ENCODE measurements at regions not wholly inside any gene's neighbourhood (a gene's known extent, or its start where the extent isn't known, plus 50 kb on each side); places are given as distances from the start of the nearest gene placed in this dataset.

- DNase-seq: no peak
- Mint-ChIP-seq H3K4me3 (no peak overlapping the region), H3K4me1 (ENCODE audit: low read depth) (no peaks in the 10 kb centered on the region), H3K9me3 (no peaks in the 10 kb centered on the region), H3K27ac (no peak overlapping the region), H3K36me3 (ENCODE audit: low read depth) (no peaks in the 10 kb centered on the region), H3K27me3 (ENCODE audit: insufficient read depth) (peaks cover 23% of the 10 kb centered on the region)
- TF ChIP-seq CTCF (IDR thresholded peaks at IDR 0.05): no peak
These were observed 66.6 kb upstream of the HAO2 start for GRCh38 chr1:119302011-119302410.

GRCh38 chr1:119308130-119308700 lies 60.4 kb upstream of the HAO2 start:
- no peaks in the 10 kb centered on the region for H3K4me1 Mint-ChIP-seq (ENCODE audit: low read depth)
- no peaks in the 10 kb centered on the region for H3K9me3 Mint-ChIP-seq
- TF ChIP-seq CTCF (IDR thresholded peaks at IDR 0.05): no peak
- no peaks in the 10 kb centered on the region for H3K36me3 Mint-ChIP-seq (ENCODE audit: low read depth)
- no peak overlapping the region for H3K27ac Mint-ChIP-seq
- H3K4me3 Mint-ChIP-seq: no peak overlapping the region
- peaks cover 25% of the 10 kb centered on the region for H3K27me3 Mint-ChIP-seq (ENCODE audit: insufficient read depth)
- no peak for DNase-seq

- Mint-ChIP-seq H3K27ac (no peak overlapping the region), H3K4me1 (ENCODE audit: low read depth) (no peaks in the 10 kb centered on the region), H3K27me3 (ENCODE audit: insufficient read depth) (peaks cover 19% of the 10 kb centered on the region), H3K36me3 (ENCODE audit: low read depth) (no peaks in the 10 kb centered on the region), H3K4me3 (no peak overlapping the region), H3K9me3 (no peaks in the 10 kb centered on the region)
- DNase-seq: no peak
- no peak for TF ChIP-seq CTCF (IDR thresholded peaks at IDR 0.05)
These were observed 59.8 kb upstream of the HAO2 start for GRCh38 chr1:119308806-119309205.

GRCh38 chr1:119310301-119310700 lies 58.3 kb upstream of the HAO2 start:
- H3K4me3 Mint-ChIP-seq: no peak overlapping the region
- no peaks in the 10 kb centered on the region for H3K36me3 Mint-ChIP-seq (ENCODE audit: low read depth)
- no peaks in the 10 kb centered on the region for H3K9me3 Mint-ChIP-seq
- H3K27ac Mint-ChIP-seq: no peak overlapping the region
- TF ChIP-seq CTCF (IDR thresholded peaks at IDR 0.05): no peak
- H3K4me1 Mint-ChIP-seq (ENCODE audit: low read depth): peaks cover 9% of the 10 kb centered on the region
- no peak for DNase-seq
- H3K27me3 Mint-ChIP-seq (ENCODE audit: insufficient read depth): peaks cover 21% of the 10 kb centered on the region

- no peak overlapping the region for H3K4me3 Mint-ChIP-seq
- H3K36me3 Mint-ChIP-seq (ENCODE audit: low read depth): no peaks in the 10 kb centered on the region
These were observed 56.1 kb upstream of the HAO2 start for GRCh38 chr1:119312500-119312899.

More at GRCh38 chr1:119312500-119312899, 56.1 kb upstream of the HAO2 start:
- Mint-ChIP-seq H3K4me1 (ENCODE audit: low read depth) (peaks cover 9% of the 10 kb centered on the region), H3K27ac (no peak overlapping the region), H3K27me3 (ENCODE audit: insufficient read depth) (peaks cover 21% of the 10 kb centered on the region), H3K9me3 (no peaks in the 10 kb centered on the region)
- no peak for TF ChIP-seq CTCF (IDR thresholded peaks at IDR 0.05)
- no peak for DNase-seq
